SU-DHL-6 (cell line): ENCODE measurements at regions not wholly inside any gene's neighbourhood (a gene's known extent, or its start where the extent isn't known, plus 50 kb on each side); places are given as distances from the start of the nearest gene placed in this dataset.

Experiments used
- H2AFZ ChIP-seq: fragments of 200-600 bp; sonication (generic); 2 replicates; pipeline ENCODE4 v1.6.1; 2014; ENCODE audit warnings: low read depth, mild to moderate bottlenecking, moderate library complexity, mixed read lengths, antibody characterized with exemption, low read length; ENCODE audit not compliant: severe bottlenecking
- H3F3A ChIP-seq: fragments of 200-600 bp; shearing (Covaris generic); 2 replicates; pipeline ENCODE4 v1.6.0; 2016; ENCODE audit warnings: antibody characterized with exemption, mild to moderate bottlenecking; ENCODE audit not compliant: insufficient read depth
- H3K27ac ChIP-seq: fragments of 200-600 bp; sonication (generic); 2 replicates; pipeline ENCODE4 v1.5.1; 2016; ENCODE audit warnings: low read depth, mild to moderate bottlenecking, low read length, moderate library complexity, mixed read lengths
- H3K27me3 ChIP-seq: fragments of 200-600 bp; sonication (generic), shearing (Covaris generic); 2 replicates; pipeline ENCODE4 v1.6.0; 2014; ENCODE audit warnings: mild to moderate bottlenecking, low read length
- H3K36me3 ChIP-seq: fragments of 200-600 bp; sonication (generic); 2 replicates; pipeline ENCODE4 v1.6.1; 2014; ENCODE audit warnings: mild to moderate bottlenecking, low read length, mixed read lengths
- H3K4me2 ChIP-seq: fragments of 300-600, 200-600 bp; shearing (Covaris generic), sonication (generic); 2 replicates; pipeline ENCODE4 v1.6.0; 2014; ENCODE audit warnings: low read length, low read depth, mild to moderate bottlenecking; ENCODE audit not compliant: poor library complexity, severe bottlenecking
- H3K4me3 ChIP-seq: fragments of 200-600 bp; sonication (generic); 2 replicates; pipeline ENCODE4 v1.5.1; 2014; ENCODE audit warnings: antibody characterized with exemption, low read length, mild to moderate bottlenecking, mixed read lengths; ENCODE audit not compliant: insufficient read depth, poor library complexity, severe bottlenecking
- H3K79me2 ChIP-seq: fragments of 200-600 bp; sonication (generic); 2 replicates; pipeline ENCODE4 v1.6.1; 2014; ENCODE audit warnings: mild to moderate bottlenecking, low read length, moderate library complexity; ENCODE audit not compliant: insufficient read depth
- H3K9ac ChIP-seq: fragments of 200-600 bp; sonication (generic); 2 replicates; pipeline ENCODE4 v1.7.0; 2014; ENCODE audit warnings: mild to moderate bottlenecking, low read length
- H3K9me2 ChIP-seq: fragments of 200-600 bp; sonication (generic); replicated peaks from 2 replicates; pipeline ENCODE4 v1.6.1; 2014; ENCODE audit warnings: low read length; ENCODE audit not compliant: insufficient read depth
- H3K9me3 ChIP-seq: fragments of 200-600 bp; sonication (generic); 2 replicates; pipeline ENCODE4 v1.6.1; 2014; ENCODE audit warnings: low read length, mixed read lengths; ENCODE audit not compliant: insufficient read depth
- H4K20me1 ChIP-seq: fragments of 200-600 bp; sonication (generic); 2 replicates; pipeline ENCODE4 v1.6.1; 2014; ENCODE audit warnings: low read depth, mild to moderate bottlenecking, antibody characterized with exemption, low read length, moderate library complexity, mixed read lengths
- EZH2phosphoT487 ChIP-seq: fragments of 200-600 bp; sonication (generic), shearing (Covaris generic); conservative IDR thresholded peaks from 2 replicates; pipeline ENCODE4 v1.6.1; 2018; ENCODE audit warnings: mild to moderate bottlenecking, antibody characterized with exemption, low read length, moderate library complexity, mixed read lengths
- TF ChIP-seq, protein P1 (sequence below): fragments of 200-600 bp; sonication (generic); IDR thresholded peaks from one replicate; pipeline ENCODE4 v1.5.1; 2017; ENCODE audit warnings: antibody characterized with exemption, mild to moderate bottlenecking, low read length, moderate library complexity; ENCODE audit not compliant: insufficient read depth, poor library complexity, severe bottlenecking

- Histone ChIP-seq H3K27ac (no peak overlapping the region), H3K27me3 (no peaks in the 10 kb centered on the region), H4K20me1 (no peaks in the 10 kb centered on the region), H3K36me3 (no peaks in the 10 kb centered on the region), H2AFZ (no peak overlapping the region), H3K4me2 (no peak overlapping the region), H3K79me2 (no peaks in the 10 kb centered on the region), H3K9ac (no peak overlapping the region), H3K9me3 (no peaks in the 10 kb centered on the region), H3F3A (no peaks in the 10 kb centered on the region), H3K9me2 (no peaks in the 10 kb centered on the region), H3K4me3 (no peak overlapping the region)
- TF ChIP-seq EZH2phosphoT487 = no peak
- TF ChIP-seq, protein P1, sequence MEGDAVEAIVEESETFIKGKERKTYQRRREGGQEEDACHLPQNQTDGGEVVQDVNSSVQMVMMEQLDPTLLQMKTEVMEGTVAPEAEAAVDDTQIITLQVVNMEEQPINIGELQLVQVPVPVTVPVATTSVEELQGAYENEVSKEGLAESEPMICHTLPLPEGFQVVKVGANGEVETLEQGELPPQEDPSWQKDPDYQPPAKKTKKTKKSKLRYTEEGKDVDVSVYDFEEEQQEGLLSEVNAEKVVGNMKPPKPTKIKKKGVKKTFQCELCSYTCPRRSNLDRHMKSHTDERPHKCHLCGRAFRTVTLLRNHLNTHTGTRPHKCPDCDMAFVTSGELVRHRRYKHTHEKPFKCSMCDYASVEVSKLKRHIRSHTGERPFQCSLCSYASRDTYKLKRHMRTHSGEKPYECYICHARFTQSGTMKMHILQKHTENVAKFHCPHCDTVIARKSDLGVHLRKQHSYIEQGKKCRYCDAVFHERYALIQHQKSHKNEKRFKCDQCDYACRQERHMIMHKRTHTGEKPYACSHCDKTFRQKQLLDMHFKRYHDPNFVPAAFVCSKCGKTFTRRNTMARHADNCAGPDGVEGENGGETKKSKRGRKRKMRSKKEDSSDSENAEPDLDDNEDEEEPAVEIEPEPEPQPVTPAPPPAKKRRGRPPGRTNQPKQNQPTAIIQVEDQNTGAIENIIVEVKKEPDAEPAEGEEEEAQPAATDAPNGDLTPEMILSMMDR = no peak
These were observed 135.2 kb upstream of the NT5C1B start for GRCh38 chr2:18724371-18725145.

GRCh38 chr2:18723219-18723618 lies 133.8 kb upstream of the NT5C1B start:
- no peaks in the 10 kb centered on the region for H3K9me2 ChIP-seq
- TF ChIP-seq, protein P1 = no peak
- TF ChIP-seq EZH2phosphoT487 = no peak
- no peak overlapping the region for H3K4me2 ChIP-seq
- no peaks in the 10 kb centered on the region for H3K79me2 ChIP-seq
- no peak overlapping the region for H3K27ac ChIP-seq
- no peak overlapping the region for H3K9ac ChIP-seq
- H3K36me3 ChIP-seq = no peaks in the 10 kb centered on the region
- no peaks in the 10 kb centered on the region for H3K9me3 ChIP-seq
- no peaks in the 10 kb centered on the region for H4K20me1 ChIP-seq
- H3K27me3 ChIP-seq = no peaks in the 10 kb centered on the region
- H3K4me3 ChIP-seq = no peak overlapping the region
- no peak overlapping the region for H2AFZ ChIP-seq
- no peaks in the 10 kb centered on the region for H3F3A ChIP-seq

- no peak overlapping the region for H3K4me2 ChIP-seq
- no peak overlapping the region for H3K9ac ChIP-seq
- no peak overlapping the region for H3K4me3 ChIP-seq
- H3F3A ChIP-seq = no peaks in the 10 kb centered on the region
- no peaks in the 10 kb centered on the region for H3K27me3 ChIP-seq
- H3K9me2 ChIP-seq = no peaks in the 10 kb centered on the region
- no peaks in the 10 kb centered on the region for H3K79me2 ChIP-seq
- H3K36me3 ChIP-seq = no peaks in the 10 kb centered on the region
- H4K20me1 ChIP-seq = no peaks in the 10 kb centered on the region
- TF ChIP-seq, protein P1 = no peak
- TF ChIP-seq EZH2phosphoT487 = no peak
- no peaks in the 10 kb centered on the region for H3K9me3 ChIP-seq
- H2AFZ ChIP-seq = no peak overlapping the region
- no peak overlapping the region for H3K27ac ChIP-seq
These were observed 132.7 kb upstream of the NT5C1B start for GRCh38 chr2:18722101-18722500.
